ENCODE measurements at regions not wholly inside any gene's neighbourhood (a gene's known extent, or its start where the extent isn't known, plus 50 kb on each side); places are given as distances from the start of the nearest gene placed in this dataset.

DNA sequence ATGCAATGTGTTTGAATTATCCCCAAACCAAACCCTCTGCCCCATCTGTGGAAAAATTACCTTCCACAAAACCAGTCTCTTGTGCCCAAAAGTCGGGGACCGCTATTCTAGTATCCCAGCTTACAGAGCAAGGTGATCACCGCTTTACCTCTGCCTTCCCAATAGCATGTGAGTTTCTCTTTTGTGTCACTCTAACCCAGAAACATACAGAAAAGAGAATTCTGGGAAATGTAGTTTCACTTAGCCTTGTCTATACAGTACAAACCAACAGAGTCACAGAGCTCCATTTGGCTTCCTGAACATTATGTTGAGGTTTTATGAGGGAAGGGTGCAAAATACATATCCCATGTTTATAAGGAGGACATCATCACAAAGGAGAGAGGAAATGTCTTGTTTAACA lies 260.3 kb upstream of the MINDY3 start:
- no peak overlapping the region for H4K8ac ChIP-seq (ENCODE audit: low read depth in 2 of 2, low read length in 2 of 2)
- no peaks in the 10 kb centered on the region for H3K36me3 ChIP-seq (ENCODE audit: control insufficient read depth, insufficient read depth, low read length)
- H2AK5ac ChIP-seq (ENCODE audit: low read depth, low read length) = no peak overlapping the region
- peaks cover 12% of the 10 kb centered on the region for H3K9me3 ChIP-seq (ENCODE audit: control insufficient read depth, insufficient read depth, low read length)
- H2BK15ac ChIP-seq (ENCODE audit: low read depth, low read length) = no peak overlapping the region
- no peak overlapping the region for H2AFZ ChIP-seq (replicated peaks; ENCODE audit: low read length, poor library complexity)
- H2BK120ac ChIP-seq (ENCODE audit: low read depth, low read length) = no peak overlapping the region
- no peak overlapping the region for H3K27ac ChIP-seq (ENCODE audit: insufficient read depth, low read length)
- H3K4me3 ChIP-seq (ENCODE audit: insufficient read depth, low read depth, low read length) = no peak overlapping the region
- H2BK20ac ChIP-seq (ENCODE audit: low read depth, low read length) = no peak overlapping the region
- in situ Hi-C loops (cut with MboI; ENCODE audit: low sequenced_read_pairs) = no loop called here
- DNase-seq (no peak), ATAC-seq (ENCODE audit: low read depth) (no peak)
- H3K4me2 ChIP-seq (ENCODE audit: low read depth, low read length) = no peak overlapping the region
- intact Hi-C loops (cut with micrococcal nuclease) = no loop called here
- H4K5ac ChIP-seq (ENCODE audit: low read depth, low read length) = no peak overlapping the region
- no peaks in the 10 kb centered on the region for H3K79me1 ChIP-seq (ENCODE audit: low read depth in 1 of 2, low read length in 2 of 2)
- H3K9me1 ChIP-seq (ENCODE audit: insufficient read depth, low read length) = no peaks in the 10 kb centered on the region
- H3K4ac ChIP-seq (ENCODE audit: low read depth, low read length) = no peak overlapping the region
- no peak overlapping the region for H3K14ac ChIP-seq (replicated peaks; ENCODE audit: low read depth, low read length)
- H3K18ac ChIP-seq (ENCODE audit: low read depth, low read length) = no peak overlapping the region
- ChIA-PET POLR2A (ENCODE audit: unreplicated experiment) (no interaction called here), CTCF (no interaction called here)
- H3K23ac ChIP-seq (ENCODE audit: low read depth, low read length) = no peak overlapping the region
- no peak overlapping the region for H3K9ac ChIP-seq (ENCODE audit: low read depth, low read length)
- no CpG with 5 or more reads among the region's 3 CpGs for WGBS, 2 experiments (ENCODE audit: extremely low coverage in 2 of 2, insufficient read length in 1 of 2)
- H3K4me1 ChIP-seq (ENCODE audit: control insufficient read depth, insufficient read depth, low read length) = no peaks in the 10 kb centered on the region
- no peak overlapping the region for H2BK5ac ChIP-seq (ENCODE audit: low read depth, low read length, poor library complexity, severe bottlenecking)
- H3K27me3 ChIP-seq (ENCODE audit: control insufficient read depth, insufficient read depth, low read length) = no peaks in the 10 kb centered on the region
- TF ChIP-seq, protein P1, sequence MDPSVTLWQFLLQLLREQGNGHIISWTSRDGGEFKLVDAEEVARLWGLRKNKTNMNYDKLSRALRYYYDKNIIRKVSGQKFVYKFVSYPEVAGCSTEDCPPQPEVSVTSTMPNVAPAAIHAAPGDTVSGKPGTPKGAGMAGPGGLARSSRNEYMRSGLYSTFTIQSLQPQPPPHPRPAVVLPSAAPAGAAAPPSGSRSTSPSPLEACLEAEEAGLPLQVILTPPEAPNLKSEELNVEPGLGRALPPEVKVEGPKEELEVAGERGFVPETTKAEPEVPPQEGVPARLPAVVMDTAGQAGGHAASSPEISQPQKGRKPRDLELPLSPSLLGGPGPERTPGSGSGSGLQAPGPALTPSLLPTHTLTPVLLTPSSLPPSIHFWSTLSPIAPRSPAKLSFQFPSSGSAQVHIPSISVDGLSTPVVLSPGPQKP (IDR thresholded peaks at IDR 0.05; ENCODE audit: borderline replicate concordance, low read depth, low read length) = no peak
- dilution Hi-C loops (cut with HindIII; ENCODE audit: low sequenced_read_pairs, unreplicated experiment) = no loop called here
- no peak overlapping the region for H3K56ac ChIP-seq (ENCODE audit: extremely low read depth, insufficient read depth, low read length)
- H4K91ac ChIP-seq (ENCODE audit: insufficient read depth, low read depth, low read length) = no peak overlapping the region
- H4K20me1 ChIP-seq (ENCODE audit: insufficient read depth, low read length) = no peaks in the 10 kb centered on the region
- no peak overlapping the region for H2AK9ac ChIP-seq (replicated peaks; ENCODE audit: low read depth, low read length, poor library complexity)
- BruUV-seq (replicated peaks) = no TSS peak

Measured in IMR-90 (cell line).